ENCODE measurements at regions not wholly inside any gene's neighbourhood (a gene's known extent, or its start where the extent isn't known, plus 50 kb on each side); places are given as distances from the start of the nearest gene placed in this dataset.

DNA sequence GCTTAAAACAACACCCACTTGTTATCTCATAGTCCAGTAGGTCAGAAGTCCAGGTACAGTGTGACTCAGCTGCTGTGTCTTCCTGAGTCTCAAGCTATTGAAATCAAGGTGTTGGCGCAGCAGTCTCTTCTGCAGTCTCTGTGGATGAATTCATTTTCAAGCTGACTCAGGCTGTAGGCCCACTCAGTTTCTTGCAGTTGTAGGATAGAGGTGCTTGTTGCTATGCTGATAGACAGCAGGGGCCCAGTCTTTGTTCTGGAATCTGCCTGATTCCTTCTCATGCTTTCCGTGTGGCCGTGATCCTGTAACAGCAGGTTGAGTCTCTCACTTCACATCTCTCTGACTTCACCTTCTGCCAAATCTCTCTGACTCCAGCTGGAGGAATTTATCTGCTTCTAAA lies 400.4 kb upstream of the POM121L12 start:
- no peak for TF ChIP-seq EZH2phosphoT487 (IDR thresholded peaks at IDR 0.05; ENCODE audit: borderline replicate concordance, low read length)
- TF ChIP-seq, protein P1, sequence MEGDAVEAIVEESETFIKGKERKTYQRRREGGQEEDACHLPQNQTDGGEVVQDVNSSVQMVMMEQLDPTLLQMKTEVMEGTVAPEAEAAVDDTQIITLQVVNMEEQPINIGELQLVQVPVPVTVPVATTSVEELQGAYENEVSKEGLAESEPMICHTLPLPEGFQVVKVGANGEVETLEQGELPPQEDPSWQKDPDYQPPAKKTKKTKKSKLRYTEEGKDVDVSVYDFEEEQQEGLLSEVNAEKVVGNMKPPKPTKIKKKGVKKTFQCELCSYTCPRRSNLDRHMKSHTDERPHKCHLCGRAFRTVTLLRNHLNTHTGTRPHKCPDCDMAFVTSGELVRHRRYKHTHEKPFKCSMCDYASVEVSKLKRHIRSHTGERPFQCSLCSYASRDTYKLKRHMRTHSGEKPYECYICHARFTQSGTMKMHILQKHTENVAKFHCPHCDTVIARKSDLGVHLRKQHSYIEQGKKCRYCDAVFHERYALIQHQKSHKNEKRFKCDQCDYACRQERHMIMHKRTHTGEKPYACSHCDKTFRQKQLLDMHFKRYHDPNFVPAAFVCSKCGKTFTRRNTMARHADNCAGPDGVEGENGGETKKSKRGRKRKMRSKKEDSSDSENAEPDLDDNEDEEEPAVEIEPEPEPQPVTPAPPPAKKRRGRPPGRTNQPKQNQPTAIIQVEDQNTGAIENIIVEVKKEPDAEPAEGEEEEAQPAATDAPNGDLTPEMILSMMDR (IDR thresholded peaks at IDR 0.05; ENCODE audit: low read depth, low read length, poor library complexity, severe bottlenecking): no peak
- H3K4me1 ChIP-seq (ENCODE audit: control insufficient read depth, low read length): no peaks in the 10 kb centered on the region
- H3K27ac ChIP-seq (ENCODE audit: low read depth, low read length): no peak overlapping the region
- peaks cover 11% of the 10 kb centered on the region; the same call in 1 of the 2 replicates for H3K9me3 ChIP-seq (ENCODE audit: control insufficient read depth, insufficient read depth, low read length)
- no peaks in the 10 kb centered on the region for H3K27me3 ChIP-seq (ENCODE audit: control insufficient read depth, low read length)
- H3K36me3 ChIP-seq (ENCODE audit: control insufficient read depth, low read length): no peaks in the 10 kb centered on the region
- H3K79me2 ChIP-seq (ENCODE audit: control insufficient read depth, low read length): no peaks in the 10 kb centered on the region
- H3K9me2 ChIP-seq (replicated peaks; ENCODE audit: control insufficient read depth, low read length): no peaks in the 10 kb centered on the region
- H3F3A ChIP-seq (ENCODE audit: control insufficient read depth, insufficient read depth): no peaks in the 10 kb centered on the region
- no peak overlapping the region for H3K4me3 ChIP-seq (ENCODE audit: low read length)
- H4K20me1 ChIP-seq (ENCODE audit: control insufficient read depth, insufficient read depth, low read depth, low read length): no peaks in the 10 kb centered on the region
- H3K4me2 ChIP-seq (ENCODE audit: low read length): no peak overlapping the region

DNA sequence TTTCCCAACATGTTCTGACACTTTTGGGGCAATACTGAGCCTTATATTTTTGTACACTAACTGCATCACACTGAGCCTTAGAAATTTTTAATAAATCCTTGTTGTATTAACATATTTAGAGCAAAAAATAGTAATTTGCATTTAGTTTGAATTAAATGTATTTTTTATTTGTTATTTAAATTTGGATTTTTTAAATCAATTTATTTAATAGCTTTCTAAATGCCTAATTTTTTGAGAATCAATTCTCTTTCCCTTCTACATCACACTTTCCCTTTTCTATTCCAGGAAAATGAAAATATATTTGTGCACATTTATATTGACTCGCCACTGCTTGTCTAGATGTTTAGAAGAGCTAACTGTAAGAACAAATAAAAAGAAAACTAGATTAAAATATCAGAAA lies 414.6 kb upstream of the POM121L12 start:
- Histone ChIP-seq H3K9me3 (ENCODE audit: control insufficient read depth, insufficient read depth, low read length) (peaks cover 7% of the 10 kb centered on the region; the same call in 1 of the 2 replicates), H3F3A (ENCODE audit: control insufficient read depth, insufficient read depth) (no peaks in the 10 kb centered on the region), H3K4me1 (ENCODE audit: control insufficient read depth, low read length) (no peaks in the 10 kb centered on the region), H3K4me3 (ENCODE audit: low read length) (no peak overlapping the region), H3K27me3 (ENCODE audit: control insufficient read depth, low read length) (no peaks in the 10 kb centered on the region), H3K9me2 (replicated peaks; ENCODE audit: control insufficient read depth, low read length) (no peaks in the 10 kb centered on the region), H3K79me2 (ENCODE audit: control insufficient read depth, low read length) (no peaks in the 10 kb centered on the region), H3K27ac (ENCODE audit: low read depth, low read length) (no peak overlapping the region), H3K4me2 (ENCODE audit: low read length) (no peak overlapping the region), H3K36me3 (ENCODE audit: control insufficient read depth, low read length) (no peaks in the 10 kb centered on the region), H4K20me1 (ENCODE audit: control insufficient read depth, insufficient read depth, low read depth, low read length) (no peaks in the 10 kb centered on the region)
- TF ChIP-seq EZH2phosphoT487 (IDR thresholded peaks at IDR 0.05; ENCODE audit: borderline replicate concordance, low read length): no peak
- TF ChIP-seq, protein P1 (IDR thresholded peaks at IDR 0.05; ENCODE audit: low read depth, low read length, poor library complexity, severe bottlenecking): no peak

DNA sequence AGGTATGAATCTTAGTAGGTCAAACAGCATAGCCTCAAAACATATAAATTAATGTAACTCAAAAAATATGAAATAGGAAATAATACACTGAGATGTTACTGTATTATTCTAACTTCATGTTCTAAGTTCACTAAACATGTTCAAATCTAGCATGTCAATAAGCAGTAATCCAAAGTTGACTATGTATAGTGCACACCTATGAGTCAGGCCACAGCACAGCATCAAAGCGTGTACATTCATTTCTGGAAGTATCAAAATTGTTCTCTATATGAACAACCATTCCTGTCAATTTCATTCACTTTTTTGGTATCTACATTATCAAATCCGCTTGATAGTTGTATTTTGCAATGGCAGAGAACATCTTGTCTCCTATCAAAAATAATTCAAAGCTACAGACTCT lies 418.9 kb upstream of the POM121L12 start:
- Histone ChIP-seq H3K27me3 (ENCODE audit: control insufficient read depth, low read length) (no peaks in the 10 kb centered on the region), H3K4me1 (ENCODE audit: control insufficient read depth, low read length) (no peaks in the 10 kb centered on the region), H3K4me3 (ENCODE audit: low read length) (no peak overlapping the region), H4K20me1 (ENCODE audit: control insufficient read depth, insufficient read depth, low read depth, low read length) (no peaks in the 10 kb centered on the region), H3K36me3 (ENCODE audit: control insufficient read depth, low read length) (no peaks in the 10 kb centered on the region), H3F3A (ENCODE audit: control insufficient read depth, insufficient read depth) (no peaks in the 10 kb centered on the region), H3K27ac (ENCODE audit: low read depth, low read length) (no peak overlapping the region), H3K9me3 (ENCODE audit: control insufficient read depth, insufficient read depth, low read length) (peaks cover 12% of the 10 kb centered on the region; the same call in 1 of the 2 replicates), H3K79me2 (ENCODE audit: control insufficient read depth, low read length) (no peaks in the 10 kb centered on the region), H3K9me2 (replicated peaks; ENCODE audit: control insufficient read depth, low read length) (no peaks in the 10 kb centered on the region), H3K4me2 (ENCODE audit: low read length) (no peak overlapping the region)
- TF ChIP-seq, protein P1 (IDR thresholded peaks at IDR 0.05; ENCODE audit: low read depth, low read length, poor library complexity, severe bottlenecking): no peak
- no peak for TF ChIP-seq EZH2phosphoT487 (IDR thresholded peaks at IDR 0.05; ENCODE audit: borderline replicate concordance, low read length)

All from DOHH2 (cell line).